Left lung (tissue), 4 donors: ENCODE measurements at regions not wholly inside any gene's neighbourhood (a gene's known extent, or its start where the extent isn't known, plus 50 kb on each side); places are given as distances from the start of the nearest gene placed in this dataset.

Source experiments
- ATAC-seq: fragments of 200-7000 bp; cut with Tn5 transposase; one replicate; pipeline ENCODE4 v1.9.1; 2020; ENCODE audit warnings: moderate library complexity
- DNase-seq, 4 donors: peaks; one replicate each; pipeline ENCODE4 v3.0.0-alpha.2; 2013 to 2020
- H3K27ac ChIP-seq, 2 donors: fragments of 200-600 bp; sonication (generic) in 1 of 2; one replicate each; pipeline versions ENCODE4 v1.5.0 to v1.8.0; 2020 to 2021
- H3K27me3 ChIP-seq, 2 donors: fragments of 200-600 bp; sonication (generic) in 1 of 2; one replicate each; pipeline versions ENCODE4 v1.5.0 to v1.8.0; 2020 to 2021
- H3K36me3 ChIP-seq, 2 donors: fragments of 200-600 bp; sonication (generic) in 1 of 2; one replicate each; pipeline versions ENCODE4 v1.5.0 to v1.8.0; 2020 to 2021
- H3K4me1 ChIP-seq, 2 donors: fragments of 200-600 bp; one replicate each; pipeline ENCODE4 v1.8.0; 2021
- H3K4me3 ChIP-seq, 2 donors: fragments of 200-600 bp; sonication (generic) in 1 of 2; one replicate each; pipeline versions ENCODE4 v1.5.0 to v1.8.0; 2020 to 2021; ENCODE audit warnings: mild to moderate bottlenecking in 1 of 2
- H3K9me3 ChIP-seq, 2 donors: fragments of 200-600 bp; sonication (generic) in 1 of 2; one replicate each; pipeline versions ENCODE4 v1.5.0 to v1.8.0; 2020 to 2021
- intact Hi-C, 2 donors: fragments of 100-400 bp; cut with DNase I; formaldehyde crosslinking; loops; one replicate each; pipeline versions ENCODE4 v1.11.2 to v1.14.2; 2022
- TF ChIP-seq, protein P1 (sequence below), 2 donors: fragments of 200-600 bp; sonication (generic) in 1 of 2; IDR thresholded peaks; one replicate each; pipeline versions ENCODE4 v1.5.0 to v1.8.0; 2021; ENCODE audit warnings: antibody characterized with exemption in 2 of 2
- donor health status: DM: no; HTN: yes; CAD: no.
- donor health status: DM: no; HTN: no; CAD: no.

DNA sequence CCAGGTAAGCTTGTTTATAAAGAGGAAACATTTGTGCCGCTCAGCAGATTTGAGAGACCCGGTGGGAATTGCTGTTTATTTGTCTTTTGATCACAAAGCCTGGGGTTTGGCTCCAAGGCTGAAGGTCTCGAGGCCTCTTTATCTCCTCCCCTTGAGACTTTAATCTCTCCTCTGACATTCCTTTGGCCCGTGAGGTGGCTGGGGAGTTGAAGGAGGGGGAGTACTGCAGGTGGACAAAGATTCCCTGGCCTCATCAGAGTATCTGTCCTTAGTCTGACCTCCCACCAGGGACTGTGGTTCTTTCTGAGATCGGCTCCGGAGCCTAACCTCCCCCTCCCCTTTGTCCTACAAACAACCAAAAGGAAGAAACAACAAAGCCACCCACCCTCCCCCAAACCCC lies 216.5 kb downstream of the MID1IP1 start:
- DNase-seq (no peak), ATAC-seq (no peak)
- TF ChIP-seq, protein P1, sequence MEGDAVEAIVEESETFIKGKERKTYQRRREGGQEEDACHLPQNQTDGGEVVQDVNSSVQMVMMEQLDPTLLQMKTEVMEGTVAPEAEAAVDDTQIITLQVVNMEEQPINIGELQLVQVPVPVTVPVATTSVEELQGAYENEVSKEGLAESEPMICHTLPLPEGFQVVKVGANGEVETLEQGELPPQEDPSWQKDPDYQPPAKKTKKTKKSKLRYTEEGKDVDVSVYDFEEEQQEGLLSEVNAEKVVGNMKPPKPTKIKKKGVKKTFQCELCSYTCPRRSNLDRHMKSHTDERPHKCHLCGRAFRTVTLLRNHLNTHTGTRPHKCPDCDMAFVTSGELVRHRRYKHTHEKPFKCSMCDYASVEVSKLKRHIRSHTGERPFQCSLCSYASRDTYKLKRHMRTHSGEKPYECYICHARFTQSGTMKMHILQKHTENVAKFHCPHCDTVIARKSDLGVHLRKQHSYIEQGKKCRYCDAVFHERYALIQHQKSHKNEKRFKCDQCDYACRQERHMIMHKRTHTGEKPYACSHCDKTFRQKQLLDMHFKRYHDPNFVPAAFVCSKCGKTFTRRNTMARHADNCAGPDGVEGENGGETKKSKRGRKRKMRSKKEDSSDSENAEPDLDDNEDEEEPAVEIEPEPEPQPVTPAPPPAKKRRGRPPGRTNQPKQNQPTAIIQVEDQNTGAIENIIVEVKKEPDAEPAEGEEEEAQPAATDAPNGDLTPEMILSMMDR (IDR thresholded peaks at IDR 0.05), result no peak
- no peak overlapping the region for H3K27ac ChIP-seq
- no peak overlapping the region for H3K4me3 ChIP-seq
- H3K36me3 ChIP-seq, result no peaks in the 10 kb centered on the region
- intact Hi-C loops, result no loop called here
- H3K4me1 ChIP-seq, result no peaks in the 10 kb centered on the region
- H3K9me3 ChIP-seq, result no peaks in the 10 kb centered on the region
- H3K27me3 ChIP-seq, result no peaks in the 10 kb centered on the region

DNA sequence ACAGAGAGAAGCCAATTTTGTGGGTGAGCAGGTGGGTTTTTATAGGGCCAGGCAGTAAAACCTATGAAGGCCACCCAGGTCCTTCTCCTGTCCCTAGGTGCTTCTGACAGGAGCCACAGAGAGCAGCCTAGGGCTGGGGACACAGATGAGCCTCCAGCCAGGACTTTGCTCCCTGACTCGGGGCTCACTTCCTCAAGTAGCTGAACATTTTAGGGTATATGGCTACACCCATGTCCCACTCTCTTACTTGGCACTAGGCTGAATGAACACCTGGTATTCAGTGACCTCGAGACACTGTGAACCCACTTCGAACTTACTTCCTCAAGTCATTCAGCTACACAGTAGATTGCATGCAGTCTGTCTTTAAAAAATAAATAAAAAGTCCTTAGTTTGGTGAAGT lies 217.3 kb downstream of the MID1IP1 start:
- H3K4me3 ChIP-seq, result no peak overlapping the region
- no peak for ATAC-seq
- TF ChIP-seq, protein P1 (IDR thresholded peaks at IDR 0.05), result no peak

DNA sequence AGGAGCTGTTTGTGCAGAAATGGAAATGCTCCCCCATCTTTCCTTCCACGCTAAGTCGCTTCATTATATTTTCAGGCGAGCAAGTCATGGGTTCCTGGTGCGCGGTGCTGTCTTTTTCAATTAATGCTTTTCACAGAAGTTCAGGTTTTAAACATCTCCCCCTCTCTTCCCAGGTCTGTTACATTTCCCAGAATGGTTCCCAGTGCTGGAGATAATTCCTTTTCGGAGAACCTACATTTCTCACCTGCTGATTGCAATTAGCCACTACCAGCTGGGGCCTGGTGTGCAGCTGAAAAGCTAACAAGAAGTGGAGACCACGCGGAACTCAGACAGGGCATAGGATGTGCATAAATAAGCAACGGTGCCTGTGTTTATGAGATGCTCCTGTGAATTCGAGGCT lies 217.8 kb downstream of the MID1IP1 start:
- intact Hi-C loops, result no loop called here
- Histone ChIP-seq H3K27ac (no peak overlapping the region), H3K4me3 (no peak overlapping the region), H3K27me3 (no peaks in the 10 kb centered on the region), H3K36me3 (no peaks in the 10 kb centered on the region), H3K9me3 (no peaks in the 10 kb centered on the region), H3K4me1 (no peaks in the 10 kb centered on the region)
- DNase-seq (no peak), ATAC-seq (no peak)
- TF ChIP-seq, protein P1 (IDR thresholded peaks at IDR 0.05), result no peak

More for the DNA sequence above, 217.3 kb downstream of the MID1IP1 start:
- H3K4me1 ChIP-seq, result no peaks in the 10 kb centered on the region
- H3K27ac ChIP-seq, result no peak overlapping the region
- H3K27me3 ChIP-seq, result no peaks in the 10 kb centered on the region
- H3K9me3 ChIP-seq, result no peaks in the 10 kb centered on the region
- DNase-seq, result no peak
- intact Hi-C loops, result no loop called here
- no peaks in the 10 kb centered on the region for H3K36me3 ChIP-seq

DNA sequence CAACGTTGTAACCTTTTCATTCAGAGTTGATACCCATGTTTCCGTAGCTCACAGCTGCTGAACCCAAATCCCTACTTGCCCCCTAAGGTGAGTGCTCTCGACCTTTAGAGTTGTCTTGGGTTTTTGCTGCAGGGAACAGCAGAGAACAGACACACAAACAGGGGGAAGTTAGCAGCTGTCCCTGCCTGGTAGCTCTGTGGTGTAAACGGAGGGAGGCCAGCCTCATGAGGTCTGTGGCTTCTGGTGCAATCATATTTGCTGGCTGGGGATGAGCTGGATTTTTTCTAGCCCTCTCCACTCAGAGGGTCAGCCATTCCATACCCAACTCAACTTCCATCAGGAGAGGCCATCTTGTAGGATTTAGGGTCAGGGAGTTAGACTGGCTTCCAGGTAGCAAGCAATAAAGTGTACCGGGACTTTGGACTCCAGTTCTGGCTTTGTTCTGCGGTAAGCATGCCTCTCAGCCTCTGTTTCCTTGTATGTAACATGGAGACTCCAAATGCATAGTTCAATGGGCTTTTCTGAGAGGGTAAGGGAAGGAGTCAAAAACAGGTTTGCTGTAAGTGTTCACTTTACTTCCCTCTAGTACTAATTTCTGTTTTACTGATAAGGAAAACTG lies 218.9 kb downstream of the MID1IP1 start:
- Histone ChIP-seq H3K27me3 (no peaks in the 10 kb centered on the region), H3K27ac (no peak overlapping the region), H3K4me1 (no peaks in the 10 kb centered on the region), H3K9me3 (no peaks in the 10 kb centered on the region), H3K36me3 (no peaks in the 10 kb centered on the region), H3K4me3 (no peak overlapping the region)
- TF ChIP-seq, protein P1 (IDR thresholded peaks at IDR 0.05), result no peak
- ATAC-seq (no peak), DNase-seq (no peak)
- intact Hi-C loops, result no loop called here

DNA sequence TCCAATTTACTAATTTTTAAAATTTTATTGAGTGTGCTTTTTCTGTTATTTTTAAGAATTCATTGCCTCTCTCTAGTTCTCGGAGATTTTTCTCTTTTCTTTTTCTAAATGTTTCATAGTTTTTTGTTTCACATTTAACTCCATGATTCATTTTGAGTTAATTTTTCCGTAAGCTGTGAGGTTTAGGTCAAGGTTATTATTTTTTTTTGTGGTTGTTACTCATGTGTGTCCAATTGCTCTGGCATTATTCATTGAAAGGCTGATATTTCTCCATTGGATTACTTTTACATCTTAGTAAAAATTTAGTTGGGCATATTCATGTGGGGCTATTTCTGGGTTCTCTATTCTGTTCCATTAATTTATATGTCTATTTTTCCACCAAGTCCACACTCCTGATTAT lies 220.8 kb downstream of the MID1IP1 start:
- H3K9me3 ChIP-seq, result no peaks in the 10 kb centered on the region
- ATAC-seq (no peak), DNase-seq (no peak)
- no peak overlapping the region for H3K4me3 ChIP-seq
- TF ChIP-seq, protein P1 (IDR thresholded peaks at IDR 0.05), result no peak
- H3K27ac ChIP-seq, result no peak overlapping the region
- intact Hi-C loops, result no loop called here
- no peaks in the 10 kb centered on the region for H3K27me3 ChIP-seq
- H3K4me1 ChIP-seq, result no peaks in the 10 kb centered on the region
- H3K36me3 ChIP-seq, result no peaks in the 10 kb centered on the region
